Osteoblast (primary cell): ENCODE measurements at regions not wholly inside any gene's neighbourhood (a gene's known extent, or its start where the extent isn't known, plus 50 kb on each side); places are given as distances from the start of the nearest gene placed in this dataset.

Source experiments
- DNase-seq: peaks from one replicate; pipeline ENCODE4 v3.0.0; 2011; ENCODE audit warnings: low spot score, mixed read lengths; ENCODE audit not compliant: insufficient read length; ENCODE audit errors: missing footprints
- H2AFZ ChIP-seq: 2 replicates; pipeline ENCODE4 v1.6.0; 2011; ENCODE audit warnings: mild to moderate bottlenecking, low read length
- H3K27ac ChIP-seq: 2 replicates; pipeline ENCODE4 v1.5.1; 2011; ENCODE audit warnings: mild to moderate bottlenecking, low read depth, low read length, moderate library complexity
- H3K27me3 ChIP-seq: 2 replicates; pipeline ENCODE4 v1.6.0; 2012; ENCODE audit warnings: mild to moderate bottlenecking, control low read depth, inconsistent platforms, low read length, moderate library complexity; ENCODE audit not compliant: insufficient read depth
- H3K36me3 ChIP-seq: 2 replicates; pipeline ENCODE4 v1.5.1; 2011; ENCODE audit warnings: mild to moderate bottlenecking, low read length, control low read depth, moderate library complexity; ENCODE audit not compliant: insufficient read depth
- H3K4me1 ChIP-seq: 2 replicates; pipeline ENCODE4 v1.5.1; 2011; ENCODE audit warnings: mild to moderate bottlenecking, low read length, control low read depth, moderate library complexity; ENCODE audit not compliant: insufficient read depth
- H3K4me2 ChIP-seq: 2 replicates; pipeline ENCODE4 v1.6.0; 2011; ENCODE audit warnings: mild to moderate bottlenecking, low read length; ENCODE audit not compliant: insufficient read depth
- H3K4me3 ChIP-seq: fragments of 200-600 bp; sonication (generic); 3 replicates; pipeline ENCODE4 v1.5.1; 2012; ENCODE audit warnings: mild to moderate bottlenecking, low read length, inconsistent platforms; ENCODE audit not compliant: insufficient read depth
- H3K79me2 ChIP-seq: 2 replicates; pipeline ENCODE4 v1.6.0; 2012; ENCODE audit warnings: mild to moderate bottlenecking, low read length, control low read depth, inconsistent platforms; ENCODE audit not compliant: insufficient read depth
- H3K9me3 ChIP-seq: 2 replicates; pipeline ENCODE4 v1.5.1; 2011; ENCODE audit warnings: low read depth, low read length, control low read depth
- H4K20me1 ChIP-seq: 2 replicates; pipeline ENCODE4 v1.6.0; 2012; ENCODE audit warnings: mild to moderate bottlenecking, low read length, control low read depth; ENCODE audit not compliant: insufficient read depth
- CTCF ChIP-seq: IDR thresholded peaks from 2 replicates; pipeline ENCODE4 v1.5.1; 2011; ENCODE audit warnings: mild to moderate bottlenecking, low read depth, low read length, moderate library complexity; ENCODE audit errors: extremely low read depth

- H3K79me2 ChIP-seq = no peaks in the 10 kb centered on the region
- no peaks in the 10 kb centered on the region for H3K27me3 ChIP-seq
- no peak overlapping the region for H3K4me2 ChIP-seq
- no peak overlapping the region for H3K27ac ChIP-seq
- no peaks in the 10 kb centered on the region for H3K9me3 ChIP-seq
- H3K4me1 ChIP-seq = no peaks in the 10 kb centered on the region
- TF ChIP-seq CTCF = no peak
- DNase-seq = no peak
- no peaks in the 10 kb centered on the region for H4K20me1 ChIP-seq
- no peak overlapping the region for H2AFZ ChIP-seq
- no peak overlapping the region for H3K4me3 ChIP-seq
- H3K36me3 ChIP-seq = no peaks in the 10 kb centered on the region
Measured at GRCh38 chr4:64715741-64716140, 306.5 kb upstream of the TECRL start.

GRCh38 chr4:64713256-64713840 lies 304.1 kb upstream of the TECRL start:
- peak; percentile 40 for TF ChIP-seq CTCF
- Histone ChIP-seq H3K4me2 (no peak overlapping the region), H2AFZ (no peak overlapping the region), H4K20me1 (no peaks in the 10 kb centered on the region), H3K9me3 (no peaks in the 10 kb centered on the region), H3K27ac (no peak overlapping the region), H3K4me1 (no peaks in the 10 kb centered on the region), H3K36me3 (no peaks in the 10 kb centered on the region), H3K79me2 (no peaks in the 10 kb centered on the region), H3K4me3 (no peak overlapping the region), H3K27me3 (no peaks in the 10 kb centered on the region)
- DNase-seq = no peak

GRCh38 chr4:64712590-64712989 lies 303.3 kb upstream of the TECRL start:
- Histone ChIP-seq H3K36me3 (no peaks in the 10 kb centered on the region), H3K27me3 (no peaks in the 10 kb centered on the region), H3K4me1 (no peaks in the 10 kb centered on the region), H3K79me2 (no peaks in the 10 kb centered on the region), H4K20me1 (no peaks in the 10 kb centered on the region), H3K4me3 (no peak overlapping the region), H3K4me2 (no peak overlapping the region), H2AFZ (no peak overlapping the region), H3K9me3 (no peaks in the 10 kb centered on the region), H3K27ac (no peak overlapping the region)
- TF ChIP-seq CTCF = no peak
- no peak for DNase-seq

GRCh38 chr4:64705989-64706388 lies 296.7 kb upstream of the TECRL start:
- Histone ChIP-seq H2AFZ (no peak overlapping the region), H3K4me2 (no peak overlapping the region), H3K27me3 (no peaks in the 10 kb centered on the region), H3K79me2 (no peaks in the 10 kb centered on the region), H3K27ac (no peak overlapping the region), H3K4me3 (no peak overlapping the region), H3K9me3 (no peaks in the 10 kb centered on the region), H3K4me1 (no peaks in the 10 kb centered on the region), H4K20me1 (no peaks in the 10 kb centered on the region), H3K36me3 (no peaks in the 10 kb centered on the region)
- no peak for DNase-seq
- TF ChIP-seq CTCF = no peak
